Vagina (tissue), 2 donors: ENCODE measurements at regions not wholly inside any gene's neighbourhood (a gene's known extent, or its start where the extent isn't known, plus 50 kb on each side); places are given as distances from the start of the nearest gene placed in this dataset.
"Not testable (repeated sequence)": the region's sequence is repeated elsewhere in the genome, so short reads cannot be mapped to it uniquely, and the experiment has no call there.

Experiments used
- DNase-seq, 2 donors: peaks; one replicate each; pipeline ENCODE4 v3.0.0-alpha.2; 2017; ENCODE audit errors: extremely low spot score in 2 of 2
- H3K27ac ChIP-seq: fragments of 200-600 bp; sonication (generic); one replicate; pipeline ENCODE4 v1.5.1; 2019
- H3K27me3 ChIP-seq: fragments of 200-600 bp; sonication (generic); one replicate; pipeline ENCODE4 v1.5.1; 2019
- H3K36me3 ChIP-seq, 2 donors: fragments of 200-600 bp; sonication (generic); one replicate each; pipeline ENCODE4 v1.5.1; 2017 to 2019
- H3K4me1 ChIP-seq: fragments of 200-600 bp; sonication (generic); one replicate; pipeline ENCODE4 v1.5.1; 2019
- H3K4me3 ChIP-seq, 2 donors: fragments of 200-600 bp; sonication (generic); 1 replicate in 1 of 2; 2 replicates in 1 of 2; pipeline ENCODE4 v1.5.1; 2016 to 2019
- H3K9me3 ChIP-seq: fragments of 200-600 bp; sonication (generic); one replicate; pipeline ENCODE4 v1.5.1; 2019
- CTCF ChIP-seq, 3 experiments: fragments of 450-650 bp in 2 of 3; fragments of 200-600 bp in 1 of 3; sonication (generic) in 1 of 3; IDR thresholded peaks; one replicate each; pipeline ENCODE4 v1.5.1; 2017 to 2019; ENCODE audit warnings: antibody characterized with exemption in 3 of 3, mild to moderate bottlenecking in 2 of 3, moderate library complexity in 2 of 3
- POLR2A ChIP-seq, 2 donors: fragments of 450-650 bp; IDR thresholded peaks; one replicate each; pipeline ENCODE4 v1.6.1; 2017; ENCODE audit warnings: antibody characterized with exemption in 2 of 2, mild to moderate bottlenecking in 2 of 2, moderate library complexity in 2 of 2
- POLR2AphosphoS5 ChIP-seq, 2 donors: sonication (generic); formaldehyde crosslinking; IDR thresholded peaks; one replicate each; pipeline ENCODE4 v1.9.0; 2017; ENCODE audit warnings: antibody characterized with exemption in 2 of 2, mild to moderate bottlenecking in 2 of 2, low read depth in 1 of 2; ENCODE audit not compliant: insufficient read depth in 1 of 2
- intact Hi-C: fragments of 100-400 bp; cut with DNase I; formaldehyde crosslinking; loops from one replicate; pipeline ENCODE4 v1.15.1; 2023

- Histone ChIP-seq H3K27ac (peak overlapping the region; percentile 53), H3K27me3 (no peaks in the 10 kb centered on the region), H3K4me1 (peaks cover 12% of the 10 kb centered on the region), H3K9me3 (no peaks in the 10 kb centered on the region), H3K36me3 (no peaks in the 10 kb centered on the region), H3K4me3 (no peak overlapping the region)
- intact Hi-C loops: no loop called here
- no peak for TF ChIP-seq CTCF (IDR thresholded peaks at IDR 0.05)
- no peak for TF ChIP-seq POLR2A (IDR thresholded peaks at IDR 0.05)
- no peak for TF ChIP-seq POLR2AphosphoS5 (IDR thresholded peaks at IDR 0.05; ENCODE audit: insufficient read depth in 1 of 2, low read depth in 1 of 2)
- DNase-seq: no peak
Measured at GRCh38 chr2:111534910-111535352, 349.1 kb downstream of the ANAPC1 start.

GRCh38 chr2:111535404-111535803 lies 348.6 kb downstream of the ANAPC1 start:
- Histone ChIP-seq H3K4me1 (peaks cover 12% of the 10 kb centered on the region), H3K27me3 (no peaks in the 10 kb centered on the region), H3K27ac (peak overlapping the region; percentile 53), H3K9me3 (no peaks in the 10 kb centered on the region), H3K4me3 (no peak overlapping the region), H3K36me3 (no peaks in the 10 kb centered on the region)
- TF ChIP-seq POLR2AphosphoS5 (IDR thresholded peaks at IDR 0.05; ENCODE audit: insufficient read depth in 1 of 2, low read depth in 1 of 2) (no peak), CTCF (IDR thresholded peaks at IDR 0.05) (no peak), POLR2A (IDR thresholded peaks at IDR 0.05) (no peak)
- intact Hi-C loops: no loop called here
- no peak for DNase-seq

GRCh38 chr2:111537078-111537655 lies 346.8 kb downstream of the ANAPC1 start:
- intact Hi-C loops: no loop called here
- H3K27me3 ChIP-seq: no peaks in the 10 kb centered on the region
- no peak overlapping the region for H3K27ac ChIP-seq
- no peaks in the 10 kb centered on the region for H3K9me3 ChIP-seq
- no peak overlapping the region for H3K4me3 ChIP-seq
- peaks cover 12% of the 10 kb centered on the region for H3K4me1 ChIP-seq
- no peaks in the 10 kb centered on the region for H3K36me3 ChIP-seq
- TF ChIP-seq CTCF (IDR thresholded peaks at IDR 0.05): no peak
- no peak for TF ChIP-seq POLR2AphosphoS5 (IDR thresholded peaks at IDR 0.05; ENCODE audit: insufficient read depth in 1 of 2, low read depth in 1 of 2)
- no peak for TF ChIP-seq POLR2A (IDR thresholded peaks at IDR 0.05)
- no peak for DNase-seq

- H3K27me3 ChIP-seq, H3K4me3 ChIP-seq, H3K27ac ChIP-seq, H3K4me1 ChIP-seq, H3K36me3 ChIP-seq, DNase-seq, intact Hi-C loops, H3K9me3 ChIP-seq: not testable (repeated sequence)
Measured at GRCh38 chr2:111539991-111540390, 344.0 kb downstream of the ANAPC1 start.

DNA sequence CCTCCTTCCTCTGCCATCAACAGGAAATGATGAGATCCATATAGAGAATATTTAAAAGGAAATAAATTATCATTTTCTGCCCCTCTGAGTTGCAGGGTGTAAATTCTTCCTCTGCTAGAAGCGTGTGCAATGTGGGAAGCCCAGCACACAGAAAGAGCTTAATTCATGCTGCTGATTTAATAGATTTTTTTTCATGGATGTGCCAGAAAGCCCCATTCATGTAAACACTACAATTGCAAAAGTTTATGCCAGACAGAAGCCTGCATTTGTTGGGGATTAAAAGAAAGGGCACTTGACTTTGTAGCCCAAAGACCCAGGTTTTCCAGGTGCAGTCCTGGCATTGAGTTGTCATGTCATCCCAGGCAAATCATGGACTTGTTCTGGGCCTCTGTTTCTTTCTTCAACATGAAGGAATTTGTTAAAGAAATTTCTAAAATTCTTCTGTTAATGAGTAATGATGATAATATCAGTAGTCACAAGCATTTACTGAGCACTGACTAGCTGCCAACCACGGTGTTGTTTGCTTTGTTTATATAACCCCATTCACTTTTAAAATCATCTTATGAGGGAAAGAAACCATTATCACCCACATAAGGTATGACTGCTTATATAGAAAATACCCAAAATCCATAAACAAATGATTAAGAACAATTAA lies 341.7 kb downstream of the ANAPC1 start:
- H3K36me3 ChIP-seq, H3K9me3 ChIP-seq, DNase-seq, H3K4me3 ChIP-seq, intact Hi-C loops, H3K27ac ChIP-seq, H3K4me1 ChIP-seq, H3K27me3 ChIP-seq: not testable (repeated sequence)

DNA sequence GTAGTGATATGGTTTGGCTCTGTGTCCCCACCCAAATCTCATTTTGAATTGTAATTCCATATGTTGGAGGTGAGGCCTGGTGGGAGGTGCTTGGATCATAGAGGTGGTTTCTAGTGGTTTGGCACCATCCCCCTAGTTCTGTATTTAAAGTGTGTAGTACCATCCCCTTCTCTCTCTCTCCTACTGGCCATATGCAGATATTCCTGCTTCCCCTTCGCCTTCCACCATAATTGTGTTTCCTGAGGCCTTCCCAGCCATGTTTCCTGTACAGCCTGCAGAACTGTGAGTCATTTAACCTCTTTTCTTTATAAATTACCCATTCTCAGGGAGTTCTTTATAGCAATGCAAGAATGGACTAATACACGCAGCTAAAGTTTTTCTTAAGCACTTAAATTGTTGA lies 340.0 kb downstream of the ANAPC1 start:
- H3K4me3 ChIP-seq, intact Hi-C loops, H3K4me1 ChIP-seq, H3K36me3 ChIP-seq, H3K27ac ChIP-seq, DNase-seq, H3K9me3 ChIP-seq, H3K27me3 ChIP-seq: not testable (repeated sequence)

DNA sequence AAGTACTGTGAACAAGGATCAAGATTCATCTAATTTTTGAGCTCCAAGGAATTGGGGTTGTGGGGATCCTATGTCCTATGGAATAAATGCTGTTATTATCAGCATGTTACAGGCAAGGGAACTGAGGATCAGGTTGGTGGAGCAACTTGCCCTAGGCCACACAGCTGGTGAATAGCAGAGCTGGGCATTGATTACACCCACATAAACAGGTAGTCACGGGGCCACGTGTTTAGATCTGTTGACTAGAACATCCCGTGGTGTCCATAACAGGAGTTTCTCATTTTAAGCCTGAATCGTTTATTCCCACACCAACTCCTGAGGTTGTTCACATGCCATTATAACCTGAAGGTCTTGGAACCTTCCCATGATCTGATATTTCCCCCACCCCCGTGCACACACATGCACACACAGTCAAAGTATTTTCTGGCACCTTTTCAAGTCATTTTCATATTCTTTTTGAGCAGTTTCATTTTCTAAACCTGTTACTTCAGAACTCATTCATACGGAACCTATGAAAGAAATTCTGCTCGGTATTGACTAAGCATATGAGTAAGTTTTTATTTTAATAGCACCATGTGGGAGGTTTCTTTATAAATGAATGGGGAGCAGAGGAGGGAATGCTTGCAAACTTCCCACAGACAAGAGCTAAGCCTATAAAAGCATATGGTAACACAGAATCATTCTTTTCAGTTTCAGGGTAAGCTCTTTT lies 338.1 kb downstream of the ANAPC1 start:
- H3K9me3 ChIP-seq, H3K4me1 ChIP-seq, H3K27me3 ChIP-seq, H3K27ac ChIP-seq, DNase-seq, H3K36me3 ChIP-seq, H3K4me3 ChIP-seq, intact Hi-C loops: not testable (repeated sequence)

- DNase-seq, H3K27ac ChIP-seq, H3K9me3 ChIP-seq, intact Hi-C loops, H3K36me3 ChIP-seq, H3K4me3 ChIP-seq, H3K27me3 ChIP-seq, H3K4me1 ChIP-seq: not testable (repeated sequence)
Measured at GRCh38 chr2:111546578-111546977, 337.4 kb downstream of the ANAPC1 start.

GRCh38 chr2:111549174-111549573 lies 334.8 kb downstream of the ANAPC1 start:
- H3K9me3 ChIP-seq, H3K4me1 ChIP-seq, intact Hi-C loops, H3K4me3 ChIP-seq, H3K36me3 ChIP-seq, H3K27me3 ChIP-seq, DNase-seq, H3K27ac ChIP-seq: not testable (repeated sequence)

- H3K27me3 ChIP-seq, H3K9me3 ChIP-seq, H3K27ac ChIP-seq, intact Hi-C loops, H3K4me1 ChIP-seq, DNase-seq, H3K4me3 ChIP-seq, H3K36me3 ChIP-seq: not testable (repeated sequence)
Measured at GRCh38 chr2:111551428-111551827, 332.6 kb downstream of the ANAPC1 start.
